ENCODE measurements at regions not wholly inside any gene's neighbourhood (a gene's known extent, or its start where the extent isn't known, plus 50 kb on each side); places are given as distances from the start of the nearest gene placed in this dataset.
"Not testable (repeated sequence)": the region's sequence is repeated elsewhere in the genome, so short reads cannot be mapped to it uniquely, and the experiment has no call there.

GRCh38 chrX:148269513-148269912 is 230.9 kb upstream of the AFF2 start:
- no peak for DNase-seq

- DNase-seq, result peak in 1 of 5 donors; percentile 46
These were observed 229.9 kb upstream of the AFF2 start for GRCh38 chrX:148270499-148270898.

- DNase-seq, result no peak
These were observed 229.2 kb upstream of the AFF2 start for GRCh38 chrX:148271263-148271662.

- DNase-seq, result no peak
These were observed 218.5 kb upstream of the AFF2 start for GRCh38 chrX:148281920-148282319.

GRCh38 chrX:148282504-148282903 is 217.9 kb upstream of the AFF2 start:
- DNase-seq, result peak in 1 of 5 donors; percentile 59

- DNase-seq, result no peak
These were observed 216.4 kb upstream of the AFF2 start for GRCh38 chrX:148284056-148284455.

- no peak for DNase-seq
These were observed 215.6 kb upstream of the AFF2 start for GRCh38 chrX:148284821-148285220.

- no peak for DNase-seq
These were observed 212.0 kb upstream of the AFF2 start for GRCh38 chrX:148288451-148288850.

GRCh38 chrX:148290041-148290440 is 210.4 kb upstream of the AFF2 start:
- no peak for DNase-seq

- no peak for DNase-seq
These were observed 209.5 kb upstream of the AFF2 start for GRCh38 chrX:148290931-148291330.

GRCh38 chrX:148298737-148299136 is 201.7 kb upstream of the AFF2 start:
- peak in 1 of 5 donors; percentile 62 for DNase-seq

GRCh38 chrX:148305214-148305613 is 195.2 kb upstream of the AFF2 start:
- not testable (repeated sequence) for DNase-seq

GRCh38 chrX:148309413-148309812 is 191.0 kb upstream of the AFF2 start:
- no peak for DNase-seq

- peak in 4 of 5 donors; percentile 17 to 94 (median 28) for DNase-seq
These were observed 189.8 kb upstream of the AFF2 start for GRCh38 chrX:148310426-148311165.

GRCh38 chrX:148311544-148311943 is 188.9 kb upstream of the AFF2 start:
- DNase-seq, result no peak

- no peak for DNase-seq
These were observed 185.5 kb upstream of the AFF2 start for GRCh38 chrX:148314876-148315275.

GRCh38 chrX:148316446-148316845 is 184.0 kb upstream of the AFF2 start:
- no peak for DNase-seq

GRCh38 chrX:148322906-148323305 is 177.5 kb upstream of the AFF2 start:
- DNase-seq, result peak in 1 of 5 donors; percentile 67

- peak in 1 of 5 donors; percentile 73 for DNase-seq
These were observed 166.4 kb upstream of the AFF2 start for GRCh38 chrX:148333989-148334388.

GRCh38 chrX:148337873-148338272 is 162.5 kb upstream of the AFF2 start:
- DNase-seq, result no peak

- DNase-seq, result no peak
These were observed 145.5 kb upstream of the AFF2 start for GRCh38 chrX:148354916-148355315.

- DNase-seq, result no peak
These were observed 138.8 kb upstream of the AFF2 start for GRCh38 chrX:148361641-148362040.

- no peak for DNase-seq
These were observed 136.8 kb upstream of the AFF2 start for GRCh38 chrX:148363471-148364235.

GRCh38 chrX:148365233-148365632 is 135.2 kb upstream of the AFF2 start:
- DNase-seq, result no peak
